Neuronal stem cell (in vitro differentiated cells): ENCODE measurements at regions not wholly inside any gene's neighbourhood (a gene's known extent, or its start where the extent isn't known, plus 50 kb on each side); places are given as distances from the start of the nearest gene placed in this dataset.

Source experiments
- DNase-seq: peaks from one replicate; pipeline ENCODE4 v3.0.0-alpha.2; 2013; ENCODE audit warnings: low spot score
- H2AFZ ChIP-seq: one replicate; pipeline ENCODE4 v1.6.1; 2013; ENCODE audit warnings: mild to moderate bottlenecking, low read length, inconsistent platforms
- H2AK5ac ChIP-seq: 2 replicates; pipeline ENCODE4 v1.6.1; 2013; ENCODE audit warnings: low read depth, mild to moderate bottlenecking, inconsistent platforms, low read length, moderate library complexity, mixed read lengths
- H2BK120ac ChIP-seq: 2 replicates; pipeline ENCODE4 v1.6.1; 2013; ENCODE audit warnings: low read depth, mild to moderate bottlenecking, inconsistent platforms, low read length, moderate library complexity, mixed read lengths
- H2BK12ac ChIP-seq: one replicate; pipeline ENCODE4 v1.6.1; 2013; ENCODE audit warnings: low read length, inconsistent platforms
- H2BK15ac ChIP-seq: 2 replicates; pipeline ENCODE4 v1.6.1; 2013; ENCODE audit warnings: mild to moderate bottlenecking, low read length, inconsistent platforms, mixed read lengths
- H2BK5ac ChIP-seq: one replicate; pipeline ENCODE4 v1.6.1; 2013; ENCODE audit warnings: inconsistent platforms, mild to moderate bottlenecking, low read length, moderate library complexity
- H3K14ac ChIP-seq: one replicate; pipeline ENCODE4 v1.6.1; 2013; ENCODE audit warnings: low read length, inconsistent platforms
- H3K18ac ChIP-seq: 2 replicates; pipeline ENCODE4 v1.6.1; 2013; ENCODE audit warnings: low read length, inconsistent platforms
- H3K23ac ChIP-seq: 2 replicates; pipeline ENCODE4 v1.6.1; 2013; ENCODE audit warnings: low read depth, mild to moderate bottlenecking, mixed read lengths, low read length, inconsistent platforms; ENCODE audit not compliant: poor library complexity
- H3K27ac ChIP-seq: replicated peaks from 3 replicates; pipeline ENCODE4 v1.5.1; 2013; ENCODE audit warnings: low read length, inconsistent platforms
- H3K27me3 ChIP-seq, 3 experiments: 2 replicates each; pipeline ENCODE4 v1.6.1; 2013; ENCODE audit warnings: low read length in 3 of 3, mild to moderate bottlenecking in 2 of 3, inconsistent platforms in 1 of 3, low read depth in 1 of 3, mixed read lengths in 1 of 3, moderate library complexity in 1 of 3; ENCODE audit not compliant: control insufficient read depth in 3 of 3, insufficient read depth in 3 of 3
- H3K36me3 ChIP-seq, 2 donors: replicated peaks in 1 of 2; 2 replicates each; pipeline ENCODE4 v1.6.1; 2013; ENCODE audit warnings: low read length in 2 of 2; ENCODE audit not compliant: control insufficient read depth in 2 of 2, insufficient read depth in 2 of 2
- H3K4ac ChIP-seq: 2 replicates; pipeline ENCODE4 v1.6.1; 2013; ENCODE audit warnings: inconsistent platforms, mild to moderate bottlenecking, low read length, moderate library complexity
- H3K4me1 ChIP-seq, 2 donors: 1 replicate in 1 of 2; 2 replicates in 1 of 2; pipeline ENCODE4 v1.6.1; 2013; ENCODE audit warnings: low read length in 2 of 2, low read depth in 1 of 2; ENCODE audit not compliant: control insufficient read depth in 2 of 2, insufficient read depth in 1 of 2
- H3K4me2 ChIP-seq: one replicate; pipeline ENCODE4 v1.6.1; 2013; ENCODE audit warnings: mild to moderate bottlenecking, low read length, inconsistent platforms; ENCODE audit not compliant: insufficient read depth, poor library complexity, severe bottlenecking
- H3K4me3 ChIP-seq, 2 donors: 2 replicates each; pipeline ENCODE4 v1.5.1; 2013; ENCODE audit warnings: low read length in 2 of 2, mild to moderate bottlenecking in 2 of 2, inconsistent platforms in 1 of 2, moderate library complexity in 1 of 2
- H3K79me1 ChIP-seq: one replicate; pipeline ENCODE4 v1.6.1; 2013; ENCODE audit warnings: low read depth, mild to moderate bottlenecking, inconsistent platforms, low read length, moderate library complexity
- H3K9ac ChIP-seq: one replicate; pipeline ENCODE4 v1.6.1; 2013; ENCODE audit warnings: mild to moderate bottlenecking, low read depth, low read length, inconsistent platforms; ENCODE audit not compliant: poor library complexity
- H3K9me3 ChIP-seq, 2 donors: replicated peaks in 1 of 2; 2 replicates each; pipeline versions ENCODE3 to v1.6.1; 2013; ENCODE audit warnings: low read length in 2 of 2, mild to moderate bottlenecking in 2 of 2, inconsistent platforms in 1 of 2, low read depth in 1 of 2, mixed read lengths in 1 of 2, moderate library complexity in 1 of 2; ENCODE audit not compliant: control insufficient read depth in 2 of 2, insufficient read depth in 1 of 2
- H4K8ac ChIP-seq: one replicate; pipeline ENCODE4 v1.6.1; 2013; ENCODE audit warnings: low read depth, mild to moderate bottlenecking, inconsistent platforms, low read length, moderate library complexity
- H4K91ac ChIP-seq: one replicate; pipeline ENCODE4 v1.6.1; 2013; ENCODE audit warnings: low read length, low read depth, mild to moderate bottlenecking, inconsistent platforms; ENCODE audit not compliant: poor library complexity
- WGBS, 2 donors: extraction: QIAGEN DNeasy Blood & Tissue Kit; methylation state at CpG; one replicate each; pipeline ENCODE4 v1.1.7; 2013; ENCODE audit warnings: missing lambda C conversion rate in 2 of 2, mixed read lengths in 1 of 2; ENCODE audit not compliant: insufficient read length in 2 of 2, insufficient replicate concordance in 1 of 2; ENCODE audit errors: extremely low coverage in 2 of 2; 5-methylcytosine and 5-hydroxymethylcytosine counted together

DNA sequence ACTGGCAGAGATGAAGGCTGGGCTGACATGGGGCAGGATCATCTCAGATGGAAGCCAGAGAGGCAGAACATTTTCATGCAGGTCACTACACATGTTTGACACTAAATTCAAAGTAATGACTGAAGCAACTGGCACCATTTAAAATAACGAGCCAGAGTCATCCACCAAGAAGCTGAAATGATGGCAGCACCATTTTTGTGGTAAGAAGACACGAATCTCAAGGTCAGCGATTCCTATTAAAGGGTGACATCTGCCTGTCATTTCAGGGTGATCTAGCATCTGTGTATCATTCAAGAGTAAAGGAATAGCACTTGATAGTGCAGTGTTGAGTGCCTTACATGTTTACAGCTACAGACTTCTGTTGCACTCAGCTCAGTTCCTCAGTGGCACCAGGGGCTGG lies 113.4 kb upstream of the C11orf87 start:
- Histone ChIP-seq H4K8ac (no peak overlapping the region), H3K4ac (no peak overlapping the region), H3K4me1 (no peaks in the 10 kb centered on the region), H3K14ac (no peak overlapping the region), H3K4me3 (no peak overlapping the region), H4K91ac (no peak overlapping the region), H3K79me1 (no peaks in the 10 kb centered on the region), H2BK15ac (no peak overlapping the region), H3K9ac (no peak overlapping the region), H3K4me2 (no peak overlapping the region), H2BK5ac (no peak overlapping the region), H3K9me3 (no peaks in the 10 kb centered on the region), H3K27me3 (no peaks in the 10 kb centered on the region), H3K27ac (no peak overlapping the region), H2AK5ac (no peak overlapping the region), H2BK12ac (no peak overlapping the region), H2AFZ (no peak overlapping the region), H3K18ac (no peak overlapping the region), H3K23ac (no peak overlapping the region), H3K36me3 (no peaks in the 10 kb centered on the region), H2BK120ac (no peak overlapping the region)
- DNase-seq = no peak
- no CpG with 5 or more reads among the region's 3 CpGs for WGBS, 2 donors

DNA sequence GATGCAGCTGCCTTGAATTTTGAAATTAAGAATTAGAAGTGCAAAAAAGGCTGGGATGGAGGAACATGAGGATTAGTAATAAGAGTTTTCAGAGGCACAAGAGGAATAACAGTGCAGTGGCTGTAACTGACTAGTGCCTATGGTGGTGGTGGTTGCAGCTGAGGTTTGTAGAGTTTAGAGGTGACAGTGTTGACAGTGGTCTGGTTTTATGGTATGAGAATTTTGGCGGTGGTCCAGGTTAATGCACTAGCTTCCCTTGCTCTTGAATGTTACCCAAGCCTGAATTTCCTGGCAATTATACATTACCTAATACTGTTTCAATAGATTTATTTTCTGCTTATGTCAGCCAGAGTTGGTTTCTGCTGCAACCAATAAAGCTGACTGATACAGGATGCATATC lies 112.8 kb upstream of the C11orf87 start:
- H2AFZ ChIP-seq = no peak overlapping the region
- no CpG with 5 or more reads among the region's 1 CpG for WGBS, 2 donors
- no peak for DNase-seq

GRCh38 chr11:109317726-109318125 lies 104.3 kb upstream of the C11orf87 start:
- Histone ChIP-seq H3K4me2 (no peak overlapping the region), H3K4me1 (no peaks in the 10 kb centered on the region), H4K8ac (no peak overlapping the region), H3K18ac (no peak overlapping the region), H3K9me3 (no peaks in the 10 kb centered on the region), H3K23ac (no peak overlapping the region), H4K91ac (no peak overlapping the region), H2BK15ac (no peak overlapping the region), H3K4me3 (no peak overlapping the region), H2AK5ac (no peak overlapping the region), H3K14ac (no peak overlapping the region), H2BK5ac (no peak overlapping the region), H2BK12ac (no peak overlapping the region), H3K27me3 (no peaks in the 10 kb centered on the region), H3K36me3 (no peaks in the 10 kb centered on the region), H3K27ac (no peak overlapping the region), H2BK120ac (no peak overlapping the region), H3K79me1 (no peaks in the 10 kb centered on the region), H2AFZ (no peak overlapping the region), H3K4ac (no peak overlapping the region), H3K9ac (no peak overlapping the region)
- no CpG with 5 or more reads among the region's 1 CpG for WGBS, 2 donors
- DNase-seq = no peak

More for the DNA sequence above, 112.8 kb upstream of the C11orf87 start:
- Histone ChIP-seq H3K4me1 (no peaks in the 10 kb centered on the region), H3K27me3 (no peaks in the 10 kb centered on the region), H3K27ac (no peak overlapping the region), H3K4me2 (no peak overlapping the region), H4K8ac (no peak overlapping the region), H2BK15ac (no peak overlapping the region), H3K4me3 (no peak overlapping the region), H3K14ac (no peak overlapping the region), H3K9me3 (no peaks in the 10 kb centered on the region), H2BK12ac (no peak overlapping the region), H2BK120ac (no peak overlapping the region), H3K4ac (no peak overlapping the region), H3K23ac (no peak overlapping the region), H3K9ac (no peak overlapping the region), H3K36me3 (no peaks in the 10 kb centered on the region), H3K18ac (no peak overlapping the region), H2AK5ac (no peak overlapping the region), H4K91ac (no peak overlapping the region), H2BK5ac (no peak overlapping the region), H3K79me1 (no peaks in the 10 kb centered on the region)

GRCh38 chr11:109320595-109320994 lies 101.4 kb upstream of the C11orf87 start:
- H3K4me3 ChIP-seq = no peak overlapping the region
- H4K8ac ChIP-seq = no peak overlapping the region
- H3K9ac ChIP-seq = no peak overlapping the region
- no CpG with 5 or more reads among the region's 1 CpG for WGBS, 2 donors
- H3K4me1 ChIP-seq = no peaks in the 10 kb centered on the region
- H2BK12ac ChIP-seq = no peak overlapping the region
- no peaks in the 10 kb centered on the region for H3K9me3 ChIP-seq
- no peak overlapping the region for H2BK5ac ChIP-seq
- H2AFZ ChIP-seq = no peak overlapping the region
- H3K27me3 ChIP-seq = no peaks in the 10 kb centered on the region
- H2AK5ac ChIP-seq = no peak overlapping the region
- H3K18ac ChIP-seq = no peak overlapping the region
- H2BK15ac ChIP-seq = no peak overlapping the region
- no peak overlapping the region for H3K4me2 ChIP-seq
- no peaks in the 10 kb centered on the region for H3K79me1 ChIP-seq
- no peak overlapping the region for H3K4ac ChIP-seq
- H3K36me3 ChIP-seq = no peaks in the 10 kb centered on the region
- no peak overlapping the region for H4K91ac ChIP-seq
- H2BK120ac ChIP-seq = no peak overlapping the region
- no peak for DNase-seq
- no peak overlapping the region for H3K27ac ChIP-seq
- no peak overlapping the region for H3K23ac ChIP-seq
- H3K14ac ChIP-seq = no peak overlapping the region
